T-helper 1 cell (primary cell): ENCODE measurements at regions not wholly inside any gene's neighbourhood (a gene's known extent, or its start where the extent isn't known, plus 50 kb on each side); places are given as distances from the start of the nearest gene placed in this dataset.

Source experiments
- DNase-seq, 5 donors: peaks; one replicate each; pipeline ENCODE4 v3.0.0-alpha.2; 2012 to 2020

GRCh38 chr3:120544361-120544760, 51.8 kb upstream of the NDUFB4 start:
- no peak for DNase-seq

- DNase-seq: no peak
Observed at GRCh38 chr3:120536642-120537041, 59.5 kb upstream of the NDUFB4 start.

- DNase-seq: no peak
Observed at GRCh38 chr3:120532969-120533368, 63.2 kb upstream of the NDUFB4 start.

GRCh38 chr3:120528163-120528562, 68.0 kb upstream of the NDUFB4 start:
- peak in 1 of 5 donors; percentile 56 for DNase-seq

GRCh38 chr3:120526011-120526870, 69.9 kb upstream of the NDUFB4 start:
- no peak for DNase-seq

GRCh38 chr3:120524171-120524923, 71.8 kb upstream of the NDUFB4 start:
- peak in 1 of 5 donors; percentile 38 for DNase-seq

- DNase-seq: no peak
Observed at GRCh38 chr3:120516136-120516535, 65.3 kb upstream of the FSTL1 start.

GRCh38 chr3:120512655-120513054, 61.9 kb upstream of the FSTL1 start:
- no peak for DNase-seq

GRCh38 chr3:120506828-120507774, 56.3 kb upstream of the FSTL1 start:
- DNase-seq: no peak

GRCh38 chr3:120506076-120506827, 55.5 kb upstream of the FSTL1 start:
- DNase-seq: no peak

GRCh38 chr3:120503727-120504616, 53.2 kb upstream of the FSTL1 start:
- no peak for DNase-seq

- DNase-seq: no peak
Observed at GRCh38 chr3:120502116-120502515, 51.3 kb upstream of the FSTL1 start.
